Thymus (tissue), 11 donors: ENCODE measurements at regions not wholly inside any gene's neighbourhood (a gene's known extent, or its start where the extent isn't known, plus 50 kb on each side); places are given as distances from the start of the nearest gene placed in this dataset.

Experiments used
- DNase-seq, 9 donors: peaks; one replicate each; pipeline ENCODE4 v3.0.0-alpha.2; 2013; ENCODE audit warnings: low spot score in 9 of 9, low read depth in 6 of 9, missing footprints in 1 of 9
- H3K27ac ChIP-seq, 2 donors: one replicate each; pipeline ENCODE4 v1.5.1; 2013; ENCODE audit warnings: control low read depth in 1 of 2, low read depth in 1 of 2, low read length in 1 of 2, mild to moderate bottlenecking in 1 of 2, moderate library complexity in 1 of 2
- H3K27me3 ChIP-seq, 2 donors: one replicate each; pipeline ENCODE4 v1.5.1; 2013; ENCODE audit warnings: low read length in 1 of 2; ENCODE audit not compliant: control insufficient read depth in 2 of 2, insufficient read depth in 1 of 2
- H3K36me3 ChIP-seq, 2 donors: one replicate each; pipeline ENCODE4 v1.5.1; 2013; ENCODE audit warnings: low read length in 1 of 2, mild to moderate bottlenecking in 1 of 2, moderate library complexity in 1 of 2; ENCODE audit not compliant: control insufficient read depth in 2 of 2, insufficient read depth in 2 of 2
- H3K4me1 ChIP-seq, 2 donors: one replicate each; pipeline ENCODE4 v1.5.1; 2013; ENCODE audit warnings: low read length in 2 of 2; ENCODE audit not compliant: control insufficient read depth in 2 of 2, insufficient read depth in 2 of 2
- H3K4me3 ChIP-seq, 2 donors: one replicate each; pipeline ENCODE4 v1.5.1; 2013; ENCODE audit warnings: low read length in 2 of 2, control low read depth in 1 of 2, mild to moderate bottlenecking in 1 of 2
- H3K9me3 ChIP-seq, 2 donors: one replicate each; pipeline ENCODE4 v1.5.1; 2013; ENCODE audit warnings: low read length in 1 of 2, mild to moderate bottlenecking in 1 of 2; ENCODE audit not compliant: control insufficient read depth in 2 of 2, insufficient read depth in 1 of 2
- WGBS: extraction: QIAGEN DNeasy Blood & Tissue Kit; methylation state at CpG from one replicate; pipeline ENCODE4 v1.1.7; 2013; 5-methylcytosine and 5-hydroxymethylcytosine counted together
- donor health status: healthy.

DNA sequence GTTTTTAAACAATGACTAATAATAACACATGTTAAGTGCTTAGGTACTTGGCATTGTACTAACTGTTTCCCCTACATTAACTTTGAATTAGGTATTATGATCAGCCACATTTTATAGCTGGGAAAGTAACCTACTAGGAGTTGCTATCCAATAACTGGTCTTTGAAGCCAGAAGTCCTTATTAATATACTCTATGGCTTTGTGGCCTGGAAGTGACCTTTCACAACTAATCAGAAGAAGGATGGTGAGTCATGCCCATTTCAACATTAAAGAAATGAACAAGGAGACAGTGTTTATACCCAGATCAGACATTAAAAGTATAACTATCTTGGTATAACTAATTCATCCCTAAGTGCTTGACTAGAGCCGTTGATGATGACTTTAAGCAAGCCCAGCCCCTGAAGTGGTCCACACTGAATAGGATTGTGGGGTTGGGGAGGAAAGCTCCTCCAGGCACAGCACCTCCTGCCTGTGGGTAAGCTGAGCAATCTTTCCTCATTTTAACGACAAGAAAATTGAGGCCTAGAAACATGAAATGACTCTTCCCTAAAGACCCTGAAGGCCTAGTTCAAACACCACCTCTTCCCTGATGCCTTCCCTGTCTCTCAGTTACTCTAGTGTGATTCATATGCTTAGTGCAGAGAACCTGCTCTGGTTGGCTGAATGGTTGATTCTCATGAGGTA lies 71.6 kb upstream of the RFX8 start:
- no peak for DNase-seq
- peaks cover 0 to 3% of the 10 kb centered on the region in 2 donors for H3K4me1 ChIP-seq
- no peak overlapping the region for H3K27ac ChIP-seq
- 96% methylated on average over 2 of the region's 2 CpGs for WGBS
- H3K9me3 ChIP-seq: no peaks in the 10 kb centered on the region
- H3K27me3 ChIP-seq: no peaks in the 10 kb centered on the region
- H3K36me3 ChIP-seq: no peaks in the 10 kb centered on the region
- H3K4me3 ChIP-seq: no peak overlapping the region

DNA sequence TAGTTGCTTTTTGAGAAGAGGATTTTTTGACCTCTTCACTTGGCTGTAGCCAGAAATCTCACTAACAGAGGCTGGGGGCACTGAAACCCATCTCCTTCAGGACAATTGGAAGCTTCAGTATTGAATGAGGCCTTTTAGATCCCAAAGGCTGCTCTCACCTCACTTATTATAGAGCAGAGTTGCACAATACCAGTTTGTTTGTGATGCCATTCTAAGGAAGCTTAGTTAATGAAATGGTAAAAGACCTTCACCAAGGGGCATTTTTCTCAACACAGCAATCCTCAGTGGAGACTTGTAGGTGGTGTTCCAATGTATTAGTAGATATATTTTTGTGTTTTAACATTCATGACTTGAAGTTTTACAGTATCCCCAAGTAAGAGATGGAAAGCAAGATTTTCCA lies 71.0 kb upstream of the RFX8 start:
- Histone ChIP-seq H3K4me1 (no peaks in the 10 kb centered on the region), H3K4me3 (no peak overlapping the region), H3K27me3 (no peaks in the 10 kb centered on the region), H3K36me3 (no peaks in the 10 kb centered on the region), H3K27ac (no peak overlapping the region), H3K9me3 (no peaks in the 10 kb centered on the region)
- DNase-seq: no peak

GRCh38 chr2:101540518-101540917 lies 65.6 kb upstream of the RFX8 start:
- no peaks in the 10 kb centered on the region for H3K9me3 ChIP-seq
- no peak overlapping the region for H3K4me3 ChIP-seq
- no peaks in the 10 kb centered on the region for H3K27me3 ChIP-seq
- H3K27ac ChIP-seq: no peak overlapping the region
- no peak for DNase-seq
- 93% methylated on average over 3 of the region's 3 CpGs for WGBS
- H3K36me3 ChIP-seq: no peaks in the 10 kb centered on the region
- no peaks in the 10 kb centered on the region for H3K4me1 ChIP-seq

DNA sequence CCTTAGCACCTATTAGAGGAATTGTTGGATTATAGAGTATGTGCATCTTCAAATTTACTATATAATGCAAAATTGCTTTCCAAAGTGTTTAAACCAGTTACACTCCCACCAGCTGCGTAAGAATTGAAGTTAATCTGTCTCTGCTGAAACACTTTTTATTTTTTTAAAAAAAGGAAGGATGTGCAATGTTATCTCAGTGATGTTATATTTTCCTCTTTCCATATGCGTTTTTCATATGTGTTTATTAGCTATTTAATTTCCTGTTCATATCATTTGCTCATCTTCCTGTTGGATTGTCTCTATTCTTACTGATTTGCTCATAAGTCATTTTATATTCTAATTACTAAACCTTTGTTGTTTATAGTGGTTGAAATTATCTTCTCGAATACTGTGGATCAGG lies 63.2 kb upstream of the RFX8 start:
- Histone ChIP-seq H3K4me3 (no peak overlapping the region), H3K27me3 (no peaks in the 10 kb centered on the region), H3K4me1 (peaks cover 0 to 2% of the 10 kb centered on the region in 2 donors), H3K36me3 (no peaks in the 10 kb centered on the region), H3K27ac (no peak overlapping the region), H3K9me3 (no peaks in the 10 kb centered on the region)
- 97% methylated on average over 3 of the region's 3 CpGs for WGBS
- no peak for DNase-seq

- Histone ChIP-seq H3K27me3 (no peaks in the 10 kb centered on the region), H3K9me3 (no peaks in the 10 kb centered on the region), H3K4me3 (no peak overlapping the region), H3K36me3 (no peaks in the 10 kb centered on the region), H3K4me1 (peaks cover 0 to 2% of the 10 kb centered on the region in 2 donors), H3K27ac (peak overlapping the region in 1 of 2 donors; percentile 7)
- DNase-seq: no peak
- 87% methylated on average over 9 of the region's 9 CpGs for WGBS
Observed at GRCh38 chr2:101534149-101534611, 59.3 kb upstream of the RFX8 start.

GRCh38 chr2:101533561-101534148 lies 58.7 kb upstream of the RFX8 start:
- WGBS: 90% methylated on average over 10 of the region's 10 CpGs

GRCh38 chr2:101528501-101528900 lies 53.6 kb upstream of the RFX8 start:
- peaks cover 0 to under 1% of the 10 kb centered on the region in 2 donors for H3K4me1 ChIP-seq
- no peak for DNase-seq
- WGBS: 99% methylated on average over 4 of the region's 4 CpGs
- no peaks in the 10 kb centered on the region for H3K27me3 ChIP-seq
- no peaks in the 10 kb centered on the region for H3K9me3 ChIP-seq
- H3K36me3 ChIP-seq: no peaks in the 10 kb centered on the region
- H3K4me3 ChIP-seq: no peak overlapping the region
- H3K27ac ChIP-seq: no peak overlapping the region

More at GRCh38 chr2:101533561-101534148, 58.7 kb upstream of the RFX8 start:
- H3K4me1 ChIP-seq: peaks cover 0 to 2% of the 10 kb centered on the region in 2 donors
- H3K27ac ChIP-seq: peak overlapping the region in 1 of 2 donors; percentile 7
- no peaks in the 10 kb centered on the region for H3K27me3 ChIP-seq
- H3K36me3 ChIP-seq: no peaks in the 10 kb centered on the region
- no peak for DNase-seq
- H3K4me3 ChIP-seq: no peak overlapping the region
- H3K9me3 ChIP-seq: no peaks in the 10 kb centered on the region

- DNase-seq: no peak
- no peak overlapping the region for H3K27ac ChIP-seq
- WGBS: 95% methylated on average over 6 of the region's 6 CpGs
- H3K4me1 ChIP-seq: no peaks in the 10 kb centered on the region
- no peak overlapping the region for H3K4me3 ChIP-seq
- no peaks in the 10 kb centered on the region for H3K36me3 ChIP-seq
- H3K9me3 ChIP-seq: no peaks in the 10 kb centered on the region
- H3K27me3 ChIP-seq: no peaks in the 10 kb centered on the region
Observed at GRCh38 chr2:101524806-101525430, 50.0 kb upstream of the RFX8 start.
